Uterus (tissue), 3 donors: ENCODE measurements at regions not wholly inside any gene's neighbourhood (a gene's known extent, or its start where the extent isn't known, plus 50 kb on each side); places are given as distances from the start of the nearest gene placed in this dataset.

ENCODE experiments used
- DNase-seq, 2 donors: peaks; one replicate each; pipeline ENCODE4 v3.0.0-alpha.2; 2019 to 2020
- H3K27ac ChIP-seq, 2 donors: fragments of 200-600 bp; sonication (generic); 1 replicate in 1 of 2; 2 replicates in 1 of 2; pipeline ENCODE4 v1.5.1; 2016 to 2018
- H3K27me3 ChIP-seq, 2 donors: fragments of 200-600 bp; sonication (generic); one replicate each; pipeline ENCODE4 v1.5.1; 2018 to 2019; ENCODE audit warnings: control low read depth in 1 of 2
- H3K36me3 ChIP-seq, 2 donors: fragments of 200-600 bp; sonication (generic); one replicate each; pipeline ENCODE4 v1.5.1; 2019; ENCODE audit warnings: control low read depth in 1 of 2
- H3K4me1 ChIP-seq, 2 donors: fragments of 200-600 bp; sonication (generic); one replicate each; pipeline ENCODE4 v1.5.1; 2018 to 2019; ENCODE audit warnings: control low read depth in 1 of 2
- H3K4me3 ChIP-seq, 2 donors: fragments of 200-600 bp; sonication (generic); 1 replicate in 1 of 2; 2 replicates in 1 of 2; pipeline ENCODE4 v1.5.1; 2018 to 2019; ENCODE audit warnings: mild to moderate bottlenecking in 1 of 2
- H3K9me3 ChIP-seq, 2 donors: fragments of 200-600 bp; sonication (generic); one replicate each; pipeline ENCODE4 v1.5.1; 2019; ENCODE audit warnings: control low read depth in 1 of 2
- CTCF ChIP-seq, 4 experiments: fragments of 200-600 bp in 2 of 4; fragments of 450-650 bp in 2 of 4; sonication (generic) in 2 of 4; IDR thresholded peaks; one replicate each; pipeline ENCODE4 v1.5.1; 2016 to 2019; ENCODE audit warnings: antibody characterized with exemption in 4 of 4, mild to moderate bottlenecking in 2 of 4, moderate library complexity in 1 of 4
- POLR2A ChIP-seq, 2 donors: fragments of 450-650 bp; IDR thresholded peaks; one replicate each; pipeline ENCODE4 v1.6.1; 2016; ENCODE audit warnings: antibody characterized with exemption in 2 of 2, mild to moderate bottlenecking in 1 of 2, moderate library complexity in 1 of 2
- intact Hi-C: fragments of 100-400 bp; cut with DNase I; formaldehyde crosslinking; loops from one replicate; pipeline ENCODE4 v1.15.1; 2023; ENCODE audit warnings: low total_unique reads
- donor health status: DM: yes; HTN: yes; CAD: no.

- Histone ChIP-seq H3K36me3 (no peaks in the 10 kb centered on the region), H3K27me3 (no peaks in the 10 kb centered on the region), H3K27ac (no peak overlapping the region), H3K4me1 (no peaks in the 10 kb centered on the region), H3K9me3 (no peaks in the 10 kb centered on the region), H3K4me3 (no peak overlapping the region)
- intact Hi-C loops: no loop called here
- no peak for DNase-seq
- TF ChIP-seq CTCF (IDR thresholded peaks at IDR 0.05) (no peak), POLR2A (IDR thresholded peaks at IDR 0.05) (no peak)
Observed at GRCh38 chr7:139561-140243, 52.7 kb upstream of the FAM20C start.

- no peaks in the 10 kb centered on the region for H3K27me3 ChIP-seq
- H3K36me3 ChIP-seq: no peaks in the 10 kb centered on the region
- H3K27ac ChIP-seq: no peak overlapping the region
- peak in 1 of 2 donors; percentile 3 for DNase-seq
- intact Hi-C loops: no loop called here
- TF ChIP-seq CTCF (IDR thresholded peaks at IDR 0.05) (no peak), POLR2A (IDR thresholded peaks at IDR 0.05) (no peak)
- H3K4me3 ChIP-seq: no peak overlapping the region
- H3K4me1 ChIP-seq: no peaks in the 10 kb centered on the region
- H3K9me3 ChIP-seq: no peaks in the 10 kb centered on the region
Observed at GRCh38 chr7:140996-141395, 51.4 kb upstream of the FAM20C start.

GRCh38 chr7:142248-142941 lies 50.0 kb upstream of the FAM20C start:
- no peaks in the 10 kb centered on the region for H3K36me3 ChIP-seq
- no peaks in the 10 kb centered on the region for H3K9me3 ChIP-seq
- peak in 1 of 2 donors; percentile 53 for DNase-seq
- TF ChIP-seq CTCF (IDR thresholded peaks at IDR 0.05) (no peak), POLR2A (IDR thresholded peaks at IDR 0.05) (no peak)
- intact Hi-C loops: no loop called here
- H3K27me3 ChIP-seq: no peaks in the 10 kb centered on the region
- H3K4me1 ChIP-seq: no peaks in the 10 kb centered on the region
- no peak overlapping the region for H3K27ac ChIP-seq
- H3K4me3 ChIP-seq: no peak overlapping the region
